GM23338 (cell line): ENCODE measurements at regions not wholly inside any gene's neighbourhood (a gene's known extent, or its start where the extent isn't known, plus 50 kb on each side); places are given as distances from the start of the nearest gene placed in this dataset.

Experiments
- CREB1 ChIP-seq: fragments of 250-450 bp; sonication (Bioruptor Pico); IDR thresholded peaks from 2 replicates; pipeline ENCODE4 v1.5.0; 2020; ENCODE audit warnings: low read depth, mild to moderate bottlenecking, moderate library complexity
- ETS1 ChIP-seq: IDR thresholded peaks from 2 replicates; pipeline ENCODE4 v1.6.1; 2016; ENCODE audit warnings: antibody characterized with exemption
- EZH2 ChIP-seq: fragments of 200-600 bp; sonication (generic); IDR thresholded peaks from one replicate; pipeline ENCODE4 v1.8.0; 2017; ENCODE audit warnings: antibody characterized with exemption, mild to moderate bottlenecking, low read depth; ENCODE audit not compliant: unreplicated experiment
- EZH2phosphoT487 ChIP-seq: fragments of 200-600 bp; sonication (generic); IDR thresholded peaks from one replicate; pipeline ENCODE4 v1.8.1; 2018; ENCODE audit warnings: antibody characterized with exemption; ENCODE audit not compliant: unreplicated experiment
- JUNB ChIP-seq: IDR thresholded peaks from one replicate; pipeline ENCODE4 v1.6.1; 2016; ENCODE audit warnings: antibody characterized with exemption; ENCODE audit not compliant: unreplicated experiment
- POLR2AphosphoS5 ChIP-seq: IDR thresholded peaks from 2 replicates; pipeline ENCODE4 v1.6.1; 2016; ENCODE audit warnings: antibody characterized with exemption, low read depth
- REST ChIP-seq: IDR thresholded peaks from one replicate; pipeline ENCODE4 v1.6.1; 2018; ENCODE audit warnings: antibody characterized with exemption; ENCODE audit not compliant: unreplicated experiment
- ZNF114 ChIP-seq: fragments of 250-450 bp; sonication (Bioruptor Pico); IDR thresholded peaks from 2 replicates; pipeline ENCODE4 v1.5.0; 2020; ENCODE audit warnings: mild to moderate bottlenecking, moderate library complexity
- ZNF331 ChIP-seq: fragments of 250-450 bp; sonication (Bioruptor Pico); IDR thresholded peaks from 2 replicates; pipeline ENCODE4 v1.5.0; 2020; ENCODE audit warnings: low read depth, mild to moderate bottlenecking, moderate library complexity
- TF ChIP-seq, protein P1 (sequence below), 2 experiments: fragments of 200-600 bp in 1 of 2; sonication (generic) in 1 of 2; conservative IDR thresholded peaks; 2 replicates each; pipeline versions ENCODE4 v1.5.1 to v1.6.1; 2016 to 2017; ENCODE audit warnings: antibody characterized with exemption in 2 of 2, low read depth in 2 of 2, mild to moderate bottlenecking in 2 of 2, moderate library complexity in 1 of 2
- TF ChIP-seq, protein P2 (sequence below): fragments of 250-450 bp; sonication (Bioruptor Pico); IDR thresholded peaks from 2 replicates; pipeline ENCODE4 v1.5.0; 2020; ENCODE audit warnings: mild to moderate bottlenecking, moderate library complexity

- TF ChIP-seq, protein P1, sequence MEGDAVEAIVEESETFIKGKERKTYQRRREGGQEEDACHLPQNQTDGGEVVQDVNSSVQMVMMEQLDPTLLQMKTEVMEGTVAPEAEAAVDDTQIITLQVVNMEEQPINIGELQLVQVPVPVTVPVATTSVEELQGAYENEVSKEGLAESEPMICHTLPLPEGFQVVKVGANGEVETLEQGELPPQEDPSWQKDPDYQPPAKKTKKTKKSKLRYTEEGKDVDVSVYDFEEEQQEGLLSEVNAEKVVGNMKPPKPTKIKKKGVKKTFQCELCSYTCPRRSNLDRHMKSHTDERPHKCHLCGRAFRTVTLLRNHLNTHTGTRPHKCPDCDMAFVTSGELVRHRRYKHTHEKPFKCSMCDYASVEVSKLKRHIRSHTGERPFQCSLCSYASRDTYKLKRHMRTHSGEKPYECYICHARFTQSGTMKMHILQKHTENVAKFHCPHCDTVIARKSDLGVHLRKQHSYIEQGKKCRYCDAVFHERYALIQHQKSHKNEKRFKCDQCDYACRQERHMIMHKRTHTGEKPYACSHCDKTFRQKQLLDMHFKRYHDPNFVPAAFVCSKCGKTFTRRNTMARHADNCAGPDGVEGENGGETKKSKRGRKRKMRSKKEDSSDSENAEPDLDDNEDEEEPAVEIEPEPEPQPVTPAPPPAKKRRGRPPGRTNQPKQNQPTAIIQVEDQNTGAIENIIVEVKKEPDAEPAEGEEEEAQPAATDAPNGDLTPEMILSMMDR (conservative IDR thresholded peaks at IDR 0.05; ENCODE audit: low read depth in 2 of 2), result no peak
- TF ChIP-seq EZH2 (no peak), POLR2AphosphoS5 (no peak), REST (no peak), EZH2phosphoT487 (no peak), ETS1 (no peak), ZNF114 (no peak), JUNB (no peak), CREB1 (CRISPR knock-in tag) (no peak), ZNF331 (no peak)
- TF ChIP-seq, protein P2, sequence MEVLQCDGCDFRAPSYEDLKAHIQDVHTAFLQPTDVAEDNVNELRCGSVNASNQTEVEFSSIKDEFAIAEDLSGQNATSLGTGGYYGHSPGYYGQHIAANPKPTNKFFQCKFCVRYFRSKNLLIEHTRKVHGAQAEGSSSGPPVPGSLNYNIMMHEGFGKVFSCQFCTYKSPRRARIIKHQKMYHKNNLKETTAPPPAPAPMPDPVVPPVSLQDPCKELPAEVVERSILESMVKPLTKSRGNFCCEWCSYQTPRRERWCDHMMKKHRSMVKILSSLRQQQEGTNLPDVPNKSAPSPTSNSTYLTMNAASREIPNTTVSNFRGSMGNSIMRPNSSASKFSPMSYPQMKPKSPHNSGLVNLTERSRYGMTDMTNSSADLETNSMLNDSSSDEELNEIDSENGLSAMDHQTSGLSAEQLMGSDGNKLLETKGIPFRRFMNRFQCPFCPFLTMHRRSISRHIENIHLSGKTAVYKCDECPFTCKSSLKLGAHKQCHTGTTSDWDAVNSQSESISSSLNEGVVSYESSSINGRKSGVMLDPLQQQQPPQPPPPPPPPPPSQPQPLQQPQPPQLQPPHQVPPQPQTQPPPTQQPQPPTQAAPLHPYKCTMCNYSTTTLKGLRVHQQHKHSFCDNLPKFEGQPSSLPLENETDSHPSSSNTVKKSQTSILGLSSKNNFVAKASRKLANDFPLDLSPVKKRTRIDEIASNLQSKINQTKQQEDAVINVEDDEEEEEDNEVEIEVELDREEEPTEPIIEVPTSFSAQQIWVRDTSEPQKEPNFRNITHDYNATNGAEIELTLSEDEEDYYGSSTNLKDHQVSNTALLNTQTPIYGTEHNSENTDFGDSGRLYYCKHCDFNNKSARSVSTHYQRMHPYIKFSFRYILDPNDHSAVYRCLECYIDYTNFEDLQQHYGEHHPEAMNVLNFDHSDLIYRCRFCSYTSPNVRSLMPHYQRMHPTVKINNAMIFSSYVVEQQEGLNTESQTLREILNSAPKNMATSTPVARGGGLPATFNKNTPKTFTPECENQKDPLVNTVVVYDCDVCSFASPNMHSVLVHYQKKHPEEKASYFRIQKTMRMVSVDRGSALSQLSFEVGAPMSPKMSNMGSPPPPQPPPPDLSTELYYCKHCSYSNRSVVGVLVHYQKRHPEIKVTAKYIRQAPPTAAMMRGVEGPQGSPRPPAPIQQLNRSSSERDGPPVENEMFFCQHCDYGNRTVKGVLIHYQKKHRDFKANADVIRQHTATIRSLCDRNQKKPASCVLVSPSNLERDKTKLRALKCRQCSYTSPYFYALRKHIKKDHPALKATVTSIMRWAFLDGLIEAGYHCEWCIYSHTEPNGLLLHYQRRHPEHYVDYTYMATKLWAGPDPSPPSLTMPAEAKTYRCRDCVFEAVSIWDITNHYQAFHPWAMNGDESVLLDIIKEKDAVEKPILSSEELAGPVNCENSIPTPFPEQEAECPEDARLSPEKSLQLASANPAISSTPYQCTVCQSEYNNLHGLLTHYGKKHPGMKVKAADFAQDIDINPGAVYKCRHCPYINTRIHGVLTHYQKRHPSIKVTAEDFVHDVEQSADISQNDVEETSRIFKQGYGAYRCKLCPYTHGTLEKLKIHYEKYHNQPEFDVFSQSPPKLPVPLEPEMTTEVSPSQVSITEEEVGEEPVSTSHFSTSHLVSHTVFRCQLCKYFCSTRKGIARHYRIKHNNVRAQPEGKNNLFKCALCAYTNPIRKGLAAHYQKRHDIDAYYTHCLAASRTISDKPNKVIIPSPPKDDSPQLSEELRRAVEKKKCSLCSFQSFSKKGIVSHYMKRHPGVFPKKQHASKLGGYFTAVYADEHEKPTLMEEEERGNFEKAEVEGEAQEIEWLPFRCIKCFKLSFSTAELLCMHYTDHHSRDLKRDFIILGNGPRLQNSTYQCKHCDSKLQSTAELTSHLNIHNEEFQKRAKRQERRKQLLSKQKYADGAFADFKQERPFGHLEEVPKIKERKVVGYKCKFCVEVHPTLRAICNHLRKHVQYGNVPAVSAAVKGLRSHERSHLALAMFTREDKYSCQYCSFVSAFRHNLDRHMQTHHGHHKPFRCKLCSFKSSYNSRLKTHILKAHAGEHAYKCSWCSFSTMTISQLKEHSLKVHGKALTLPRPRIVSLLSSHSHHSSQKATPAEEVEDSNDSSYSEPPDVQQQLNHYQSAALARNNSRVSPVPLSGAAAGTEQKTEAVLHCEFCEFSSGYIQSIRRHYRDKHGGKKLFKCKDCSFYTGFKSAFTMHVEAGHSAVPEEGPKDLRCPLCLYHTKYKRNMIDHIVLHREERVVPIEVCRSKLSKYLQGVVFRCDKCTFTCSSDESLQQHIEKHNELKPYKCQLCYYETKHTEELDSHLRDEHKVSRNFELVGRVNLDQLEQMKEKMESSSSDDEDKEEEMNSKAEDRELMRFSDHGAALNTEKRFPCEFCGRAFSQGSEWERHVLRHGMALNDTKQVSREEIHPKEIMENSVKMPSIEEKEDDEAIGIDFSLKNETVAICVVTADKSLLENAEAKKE, result no peak
Measured at GRCh38 chr10:7467031-7467667, 56.3 kb upstream of the SFMBT2 start.
